ENCODE measurements at regions not wholly inside any gene's neighbourhood (a gene's known extent, or its start where the extent isn't known, plus 50 kb on each side); places are given as distances from the start of the nearest gene placed in this dataset.

- DNase-seq (ENCODE audit: low read depth): peak; percentile 99
Observed at GRCh38 chr7:41832941-41833340, 130.1 kb upstream of the INHBA start.

DNA sequence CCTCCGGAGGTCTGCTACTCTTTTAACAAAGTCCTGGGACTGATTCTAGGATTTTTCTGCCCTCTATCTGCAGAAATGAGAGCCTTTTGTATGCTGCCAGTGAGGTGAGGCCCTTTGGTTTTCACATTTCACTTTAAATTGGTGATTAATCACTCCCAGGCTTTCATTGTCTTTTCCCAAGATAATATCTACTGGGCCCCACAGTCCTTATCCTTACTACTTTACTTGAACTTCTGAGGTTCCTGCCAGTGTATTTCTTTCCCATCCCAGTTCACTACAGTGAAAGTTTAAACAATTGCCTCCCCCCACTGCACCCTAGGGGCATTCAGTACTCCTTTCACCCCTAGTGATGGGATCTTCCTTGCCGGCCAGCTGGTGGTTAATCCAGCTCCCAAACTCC, 127.4 kb upstream of the INHBA start:
- peak; percentile 96 for DNase-seq (ENCODE audit: low read depth)

DNA sequence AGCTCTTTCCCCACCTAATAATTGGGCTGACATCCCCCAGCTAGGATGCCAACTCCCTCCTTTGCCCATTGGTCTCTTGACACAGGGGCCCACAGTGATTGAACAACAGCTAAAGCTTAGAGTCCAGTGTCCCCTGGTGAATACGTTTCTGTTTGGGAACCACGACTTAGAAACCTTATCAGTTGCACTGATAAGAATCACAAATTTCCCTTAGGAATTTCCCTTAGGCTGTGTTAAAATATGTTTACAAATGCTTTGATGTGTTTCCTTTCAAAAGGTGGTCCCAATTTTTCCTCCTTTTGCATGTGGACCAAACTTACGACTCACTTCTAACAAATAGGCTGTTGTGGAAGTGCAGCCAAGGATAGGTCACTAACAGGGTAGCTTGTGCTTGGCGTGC, 126.0 kb upstream of the INHBA start:
- peak; percentile 63 for DNase-seq (ENCODE audit: low read depth)

GRCh38 chr7:41826641-41827040, 123.8 kb upstream of the INHBA start:
- DNase-seq (ENCODE audit: low read depth): no peak

- DNase-seq (ENCODE audit: low read depth): peak; percentile 59
Observed at GRCh38 chr7:41825927-41826480, 123.1 kb upstream of the INHBA start.

DNA sequence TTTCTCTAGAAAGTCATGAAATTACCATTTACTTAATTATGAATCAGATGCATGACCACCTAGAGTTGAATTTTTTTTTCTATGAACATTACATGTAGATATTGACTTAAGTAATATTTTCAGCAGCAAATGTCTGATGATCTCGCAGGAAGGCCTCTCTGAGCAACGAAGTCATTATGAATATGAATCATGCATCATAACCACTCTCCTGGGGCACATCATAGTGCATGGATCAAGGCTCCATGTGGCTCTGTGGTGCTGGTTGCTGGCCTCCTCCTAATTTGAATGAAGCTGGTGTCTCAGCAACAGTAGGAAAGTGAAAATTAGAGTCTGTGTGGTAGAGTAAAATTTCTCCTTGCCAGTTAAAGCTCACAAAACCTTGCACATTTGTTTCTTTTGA, 121.4 kb upstream of the INHBA start:
- no peak for DNase-seq (ENCODE audit: low read depth)

DNA sequence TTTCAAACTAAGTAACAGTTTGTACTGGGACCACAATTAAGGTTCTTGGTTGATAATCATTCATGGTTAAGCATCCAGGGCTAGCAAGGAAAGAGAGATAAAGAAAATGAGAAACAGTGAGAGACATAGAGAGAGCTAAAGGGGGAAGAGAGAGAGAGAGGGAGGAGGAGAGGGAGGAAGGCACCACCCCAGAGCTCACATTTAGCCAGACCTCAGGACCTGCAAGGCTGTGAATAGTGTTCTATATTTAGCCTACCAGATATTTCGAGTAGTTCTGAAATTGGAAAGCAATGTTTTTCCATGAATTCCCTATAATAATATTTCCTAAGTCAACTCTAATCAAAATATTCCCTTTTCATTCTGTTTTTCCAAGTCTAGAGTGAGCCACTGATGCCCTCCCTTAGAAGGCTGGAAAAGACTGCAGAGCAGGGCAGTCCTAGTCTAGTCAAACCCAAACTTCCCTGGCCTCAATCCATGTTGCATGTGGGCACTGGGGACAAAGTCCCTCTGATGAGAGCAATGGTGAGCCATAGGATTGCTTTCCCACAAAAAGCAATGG, 119.4 kb upstream of the INHBA start:
- no peak for DNase-seq (ENCODE audit: low read depth)

DNA sequence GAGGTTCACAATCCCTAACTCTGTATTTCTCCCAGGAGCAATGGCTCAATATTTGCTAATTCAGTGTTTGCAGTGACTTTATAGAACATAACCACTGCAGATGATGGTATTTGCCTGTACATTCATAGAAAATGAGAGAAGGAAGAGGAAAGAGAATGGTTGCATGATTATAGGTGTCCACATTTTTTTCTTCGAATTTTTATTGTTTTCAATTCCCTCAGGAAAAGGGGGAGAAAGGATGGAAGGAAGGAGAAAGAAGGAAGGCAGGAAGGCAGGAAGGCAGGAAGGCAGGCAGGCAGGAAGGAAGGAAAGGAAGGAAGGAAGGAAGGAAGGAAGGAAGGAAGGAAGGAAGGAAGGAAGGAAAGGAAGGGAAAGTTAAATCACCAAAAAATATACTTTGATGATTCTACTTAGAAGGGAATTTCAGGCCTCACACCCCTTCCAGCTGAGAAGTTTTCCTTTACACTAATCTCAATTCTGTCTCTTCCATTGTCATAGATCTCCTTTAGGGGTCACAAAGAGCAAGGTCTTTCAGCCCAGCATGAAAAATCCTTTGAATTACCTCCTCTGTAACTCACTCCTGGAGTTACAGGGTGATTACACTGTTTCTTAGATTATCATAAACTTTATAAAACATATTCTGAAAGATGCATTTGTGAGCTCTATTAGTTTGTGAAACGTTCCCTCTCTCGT, 118.8 kb upstream of the INHBA start:
- DNase-seq (ENCODE audit: low read depth): no peak

DNA sequence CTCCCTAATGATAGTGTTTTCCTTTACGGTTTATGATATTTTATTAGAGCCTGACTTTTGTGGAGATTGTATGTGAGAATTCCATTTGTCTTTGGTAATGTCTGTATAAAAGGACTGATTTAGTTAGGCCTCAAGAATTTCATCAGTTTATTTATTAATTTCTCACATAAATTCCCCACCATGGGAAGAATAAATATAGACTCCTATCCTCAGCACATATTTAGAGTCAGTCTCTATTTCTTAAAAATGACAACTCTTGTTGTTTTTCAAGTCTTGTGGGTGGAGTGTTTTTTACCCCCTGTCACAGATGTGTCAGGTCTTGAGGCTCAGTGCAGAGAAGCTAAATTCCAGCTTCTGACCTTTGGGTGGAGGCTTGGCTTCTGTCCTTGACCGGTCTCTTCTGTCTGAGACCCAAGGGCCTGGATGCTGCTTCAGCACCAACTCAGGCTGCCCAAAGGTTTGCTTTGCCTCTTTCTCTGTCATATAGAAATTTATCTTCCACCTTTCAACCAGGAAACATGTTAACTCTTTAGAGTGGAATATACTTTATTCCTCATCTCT, 117.3 kb upstream of the INHBA start:
- DNase-seq (ENCODE audit: low read depth): peak; percentile 65

- DNase-seq (ENCODE audit: low read depth): no peak
Observed at GRCh38 chr7:41819645-41820044, 116.8 kb upstream of the INHBA start.

DNA sequence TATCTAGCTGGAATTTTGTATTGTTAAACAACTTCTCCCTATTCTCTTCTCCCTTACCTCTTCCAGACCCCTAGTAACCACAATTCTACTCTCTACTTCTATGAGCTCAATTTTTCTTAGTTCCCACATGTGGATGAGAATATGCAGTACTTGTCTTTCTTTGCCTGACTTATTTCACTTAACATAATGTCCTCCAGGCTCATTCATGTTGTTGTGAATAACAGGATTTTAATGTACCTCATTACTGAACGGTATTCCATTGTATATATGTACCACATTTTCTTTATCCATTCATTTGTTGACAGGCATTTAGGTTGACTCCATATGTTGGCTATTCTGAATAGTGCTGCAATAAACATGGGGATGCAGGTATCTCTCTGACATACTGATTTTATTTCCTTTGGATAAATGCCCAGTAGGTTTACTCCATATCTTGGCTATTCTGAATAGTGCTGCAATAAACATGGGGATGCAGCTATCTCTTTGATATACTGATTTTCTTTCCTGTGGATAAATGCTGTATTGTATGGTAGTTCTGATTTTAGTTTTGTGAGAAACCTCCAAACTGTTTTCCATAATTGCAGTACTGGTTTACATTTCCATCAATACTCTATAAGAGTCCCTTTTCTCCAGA, 116.0 kb upstream of the INHBA start:
- no peak for DNase-seq (ENCODE audit: low read depth)

GRCh38 chr7:41817386-41817785, 114.5 kb upstream of the INHBA start:
- DNase-seq (ENCODE audit: low read depth): peak; percentile 89

- peak; percentile 69 for DNase-seq (ENCODE audit: low read depth)
Observed at GRCh38 chr7:41816111-41816510, 113.2 kb upstream of the INHBA start.

GRCh38 chr7:41814888-41815287, 112.0 kb upstream of the INHBA start:
- no peak for DNase-seq (ENCODE audit: low read depth)

DNA sequence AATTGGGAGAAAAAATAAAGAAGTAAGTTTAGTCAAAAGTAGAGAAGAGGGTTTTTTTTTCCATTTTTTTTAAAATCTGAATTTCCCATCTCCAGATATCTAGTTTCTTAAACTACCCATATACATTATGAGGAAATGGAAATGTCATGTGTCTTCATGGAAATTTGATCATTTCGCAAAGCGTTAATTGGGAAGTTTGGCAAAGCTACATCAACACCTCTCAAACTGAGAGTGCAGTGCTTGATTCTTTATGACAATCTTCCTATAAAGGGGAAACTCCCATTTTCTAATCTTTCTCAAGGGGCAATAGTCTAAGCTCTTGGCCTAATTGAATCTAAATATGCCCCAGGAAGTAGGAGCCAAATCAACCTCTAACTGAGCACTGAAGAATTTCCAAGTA, 110.4 kb upstream of the INHBA start:
- no peak for DNase-seq (ENCODE audit: low read depth)

DNA sequence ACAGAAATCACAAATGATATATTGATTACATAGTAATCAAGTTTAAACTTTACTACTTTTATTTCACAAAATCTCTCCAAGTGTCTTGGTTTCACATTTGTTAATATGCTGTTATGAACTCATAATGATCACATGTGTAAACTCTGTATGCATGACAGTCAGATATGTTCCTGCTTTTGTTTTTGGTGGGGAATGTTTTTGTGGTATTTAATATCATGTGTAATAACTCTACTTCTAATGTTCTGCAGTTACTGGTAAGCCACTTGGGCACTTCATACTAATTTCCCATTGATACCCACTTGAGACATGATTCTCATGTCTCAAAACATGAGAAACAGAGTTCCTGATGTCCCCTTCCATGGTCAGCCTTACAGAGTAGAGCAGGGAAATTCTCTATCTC, 109.1 kb upstream of the INHBA start:
- no peak for DNase-seq (ENCODE audit: low read depth)

- DNase-seq (ENCODE audit: low read depth): no peak
Observed at GRCh38 chr7:41809940-41810576, 107.2 kb upstream of the INHBA start.

DNA sequence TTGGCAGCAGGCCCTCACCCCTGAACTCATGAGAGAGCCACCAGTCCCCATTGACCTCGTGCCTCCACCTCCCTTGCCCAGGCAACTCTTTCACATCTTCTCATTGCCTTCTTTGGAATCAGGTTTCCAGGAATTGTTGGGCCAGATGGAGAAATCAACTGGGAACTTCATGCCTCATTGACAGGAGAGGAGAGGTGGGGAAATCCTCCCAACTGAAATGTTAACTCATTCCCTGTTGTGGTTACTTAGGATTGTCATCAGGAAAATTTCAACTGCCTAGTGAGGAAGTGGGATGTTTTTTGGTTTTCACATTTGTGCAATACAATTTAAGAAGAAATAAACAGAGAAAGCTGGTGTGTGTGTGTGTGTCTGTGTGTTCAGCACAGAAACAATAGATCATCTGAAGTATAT, 106.6 kb upstream of the INHBA start:
- DNase-seq (ENCODE audit: low read depth): peak; percentile 83

- no peak for DNase-seq (ENCODE audit: low read depth)
Observed at GRCh38 chr7:41809116-41809515, 106.2 kb upstream of the INHBA start.

DNA sequence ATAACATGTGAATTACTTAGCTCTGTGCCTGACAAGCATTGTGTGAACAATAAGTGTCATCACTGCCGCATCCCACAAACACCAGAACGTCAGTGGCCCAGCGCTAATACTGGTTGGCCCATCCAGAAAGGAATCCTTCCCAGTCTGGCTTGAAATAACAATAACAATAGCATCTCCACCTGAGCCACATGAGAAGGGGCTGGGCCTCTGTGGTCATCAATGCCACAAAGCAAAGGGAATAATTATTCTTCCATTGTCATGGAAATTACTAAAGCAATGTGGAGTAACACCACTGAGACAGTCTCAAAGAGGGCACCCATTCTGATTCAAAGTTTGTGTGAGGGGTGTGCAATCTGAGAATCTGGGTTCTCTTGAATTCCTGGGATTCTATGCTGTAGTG, 105.7 kb upstream of the INHBA start:
- DNase-seq (ENCODE audit: low read depth): no peak

- no peak for DNase-seq (ENCODE audit: low read depth)
Observed at GRCh38 chr7:41803569-41803968, 100.7 kb upstream of the INHBA start.

- DNase-seq (ENCODE audit: low read depth): no peak
Observed at GRCh38 chr7:41796331-41796730, 93.4 kb upstream of the INHBA start.

Data from RPMI7951 (cell line).